Lung (tissue), 11 donors: ENCODE measurements at regions not wholly inside any gene's neighbourhood (a gene's known extent, or its start where the extent isn't known, plus 50 kb on each side); places are given as distances from the start of the nearest gene placed in this dataset.

Experiments
- ATAC-seq: fragments of 200-7000 bp; cut with Tn5 transposase; one replicate; pipeline ENCODE4 v1.9.1; 2020; ENCODE audit warnings: moderate number of reproducible peaks; ENCODE audit not compliant: insufficient read depth, low FRiP score
- DNase-seq, 3 donors: peaks; one replicate each; pipeline ENCODE4 v3.0.0-alpha.2; 2013 to 2017
- H3K27ac ChIP-seq, 2 donors: one replicate each; pipeline ENCODE4 v1.5.1; 2013; ENCODE audit warnings: mild to moderate bottlenecking in 2 of 2, moderate library complexity in 2 of 2, control low read depth in 1 of 2, inconsistent platforms in 1 of 2, low read depth in 1 of 2, low read length in 1 of 2
- H3K27me3 ChIP-seq, 3 donors: one replicate each; pipeline ENCODE4 v1.5.1; 2013; ENCODE audit warnings: low read length in 2 of 3; ENCODE audit not compliant: control insufficient read depth in 3 of 3, insufficient read depth in 3 of 3
- H3K36me3 ChIP-seq, 4 donors: one replicate each; pipeline ENCODE4 v1.5.1; 2013; ENCODE audit warnings: low read length in 4 of 4, mild to moderate bottlenecking in 1 of 4, moderate library complexity in 1 of 4; ENCODE audit not compliant: control insufficient read depth in 4 of 4, insufficient read depth in 4 of 4
- H3K4me1 ChIP-seq, 5 donors: one replicate each; pipeline ENCODE4 v1.5.1; 2013; ENCODE audit warnings: low read length in 5 of 5, mild to moderate bottlenecking in 2 of 5, moderate library complexity in 1 of 5; ENCODE audit not compliant: control insufficient read depth in 5 of 5, insufficient read depth in 5 of 5
- H3K4me3 ChIP-seq: one replicate; pipeline ENCODE4 v1.5.1; 2013; ENCODE audit warnings: mild to moderate bottlenecking, control low read depth, moderate library complexity
- H3K9ac ChIP-seq, 2 donors: one replicate each; pipeline ENCODE4 v1.5.1; 2013; ENCODE audit warnings: low read length in 2 of 2, control low read depth in 1 of 2; ENCODE audit not compliant: insufficient read depth in 1 of 2
- H3K9me3 ChIP-seq, 4 donors: one replicate each; pipeline ENCODE4 v1.5.1; 2013; ENCODE audit warnings: low read length in 3 of 4, mild to moderate bottlenecking in 1 of 4, moderate library complexity in 1 of 4; ENCODE audit not compliant: control insufficient read depth in 4 of 4, insufficient read depth in 3 of 4
- WGBS, 2 donors: extraction: QIAGEN DNeasy Blood & Tissue Kit; methylation state at CpG; one replicate each; pipeline ENCODE4 v1.1.7; 2013; 5-methylcytosine and 5-hydroxymethylcytosine counted together
- TF ChIP-seq, protein P1 (sequence below): IDR thresholded peaks from 2 replicates; pipeline ENCODE4 v1.5.1; 2012; ENCODE audit warnings: mild to moderate bottlenecking; ENCODE audit errors: control extremely low read depth, extremely low read depth
- donor health status: control.
- donor health status: control.
- donor health status: Bipolar disorder and iron deficiency.
- donor health status: healthy.
- donor health status: DM: yes; HTN: yes; CAD: no.

DNA sequence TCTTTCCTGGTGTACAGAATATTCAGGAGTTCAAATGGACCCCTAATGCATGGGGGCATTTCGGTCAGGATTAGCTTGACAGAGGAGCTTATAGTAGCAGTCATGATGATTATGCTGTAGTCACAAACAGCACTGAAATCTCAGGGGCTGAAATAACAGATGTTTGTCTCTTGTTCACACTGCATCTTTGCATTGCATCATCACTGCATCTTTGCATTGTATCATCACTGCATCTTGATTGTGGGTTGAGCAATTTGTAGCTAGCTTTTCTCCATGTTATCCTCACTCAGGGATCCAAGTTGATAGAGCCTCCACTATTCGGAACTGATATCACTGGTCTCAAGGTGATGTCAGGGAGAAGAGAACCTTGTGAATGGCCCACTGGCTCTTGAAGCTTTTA, 160.9 kb downstream of the GATB start:
- Histone ChIP-seq H3K9me3 (no peaks in the 10 kb centered on the region), H3K27ac (no peak overlapping the region), H3K4me1 (no peaks in the 10 kb centered on the region), H3K4me3 (no peak overlapping the region), H3K36me3 (no peaks in the 10 kb centered on the region), H3K27me3 (no peaks in the 10 kb centered on the region), H3K9ac (no peak overlapping the region)
- ATAC-seq (no peak), DNase-seq (peak in 2 of 3 donors; percentile 2 to 26)
- TF ChIP-seq, protein P1, sequence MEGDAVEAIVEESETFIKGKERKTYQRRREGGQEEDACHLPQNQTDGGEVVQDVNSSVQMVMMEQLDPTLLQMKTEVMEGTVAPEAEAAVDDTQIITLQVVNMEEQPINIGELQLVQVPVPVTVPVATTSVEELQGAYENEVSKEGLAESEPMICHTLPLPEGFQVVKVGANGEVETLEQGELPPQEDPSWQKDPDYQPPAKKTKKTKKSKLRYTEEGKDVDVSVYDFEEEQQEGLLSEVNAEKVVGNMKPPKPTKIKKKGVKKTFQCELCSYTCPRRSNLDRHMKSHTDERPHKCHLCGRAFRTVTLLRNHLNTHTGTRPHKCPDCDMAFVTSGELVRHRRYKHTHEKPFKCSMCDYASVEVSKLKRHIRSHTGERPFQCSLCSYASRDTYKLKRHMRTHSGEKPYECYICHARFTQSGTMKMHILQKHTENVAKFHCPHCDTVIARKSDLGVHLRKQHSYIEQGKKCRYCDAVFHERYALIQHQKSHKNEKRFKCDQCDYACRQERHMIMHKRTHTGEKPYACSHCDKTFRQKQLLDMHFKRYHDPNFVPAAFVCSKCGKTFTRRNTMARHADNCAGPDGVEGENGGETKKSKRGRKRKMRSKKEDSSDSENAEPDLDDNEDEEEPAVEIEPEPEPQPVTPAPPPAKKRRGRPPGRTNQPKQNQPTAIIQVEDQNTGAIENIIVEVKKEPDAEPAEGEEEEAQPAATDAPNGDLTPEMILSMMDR, result no peak
- WGBS, 2 donors, result 92 to 94% methylated on average over 2 of the region's 2 CpGs

DNA sequence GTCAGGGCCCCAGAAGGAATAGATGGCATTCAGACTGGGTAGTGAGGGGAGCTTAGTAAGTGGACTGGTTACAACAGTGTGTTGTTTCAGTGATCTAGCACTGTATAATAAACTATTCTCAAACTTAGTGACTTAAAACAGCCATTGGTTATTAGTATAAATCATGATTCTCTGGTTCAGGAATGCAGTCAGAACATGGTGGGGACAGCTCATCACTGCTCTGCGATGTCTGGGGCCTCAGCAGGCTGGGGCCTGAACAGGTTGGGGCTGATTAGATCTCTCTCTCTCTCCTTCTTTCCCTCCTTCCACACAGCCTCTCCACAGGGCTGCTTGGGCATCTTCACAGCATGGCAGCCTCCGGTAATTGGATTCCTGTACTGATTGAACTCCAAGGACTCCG, 160.4 kb downstream of the GATB start:
- ATAC-seq, result no peak
- no peak overlapping the region for H3K27ac ChIP-seq
- peaks cover 0 to under 1% (median 0%) of the 10 kb centered on the region in 5 donors for H3K4me1 ChIP-seq
- H3K9ac ChIP-seq, result no peak overlapping the region
- no peaks in the 10 kb centered on the region for H3K9me3 ChIP-seq
- no peak for DNase-seq
- WGBS, 2 donors, result 94 to 95% methylated on average over 3 of the region's 3 CpGs
- H3K4me3 ChIP-seq, result no peak overlapping the region
- H3K27me3 ChIP-seq, result no peaks in the 10 kb centered on the region
- H3K36me3 ChIP-seq, result no peaks in the 10 kb centered on the region
- TF ChIP-seq, protein P1, result no peak

- DNase-seq (no peak), ATAC-seq (no peak)
- TF ChIP-seq, protein P1, result no peak
- Histone ChIP-seq H3K4me3 (no peak overlapping the region), H3K4me1 (peaks cover 0 to 9% (median 0%) of the 10 kb centered on the region in 5 donors), H3K36me3 (no peaks in the 10 kb centered on the region), H3K9me3 (no peaks in the 10 kb centered on the region), H3K27ac (no peak overlapping the region), H3K27me3 (no peaks in the 10 kb centered on the region), H3K9ac (no peak overlapping the region)
- 70 to 79% methylated on average over 2 of the region's 2 CpGs for WGBS, 2 donors
These were observed 157.4 kb downstream of the GATB start for GRCh38 chr4:151603377-151603776.

GRCh38 chr4:151604238-151604637, 156.6 kb downstream of the GATB start:
- Histone ChIP-seq H3K9ac (no peak overlapping the region), H3K36me3 (no peaks in the 10 kb centered on the region), H3K4me3 (no peak overlapping the region), H3K4me1 (peaks cover 0 to 9% (median 0%) of the 10 kb centered on the region in 5 donors), H3K27ac (no peak overlapping the region), H3K9me3 (no peaks in the 10 kb centered on the region), H3K27me3 (no peaks in the 10 kb centered on the region)
- WGBS, 2 donors, result 76 to 83% methylated on average over 5 of the region's 5 CpGs
- TF ChIP-seq, protein P1, result no peak
- no peak for ATAC-seq
- peak in 2 of 3 donors; percentile 10 to 38 for DNase-seq
